ENCODE measurements at regions not wholly inside any gene's neighbourhood (a gene's known extent, or its start where the extent isn't known, plus 50 kb on each side); places are given as distances from the start of the nearest gene placed in this dataset.

DNA sequence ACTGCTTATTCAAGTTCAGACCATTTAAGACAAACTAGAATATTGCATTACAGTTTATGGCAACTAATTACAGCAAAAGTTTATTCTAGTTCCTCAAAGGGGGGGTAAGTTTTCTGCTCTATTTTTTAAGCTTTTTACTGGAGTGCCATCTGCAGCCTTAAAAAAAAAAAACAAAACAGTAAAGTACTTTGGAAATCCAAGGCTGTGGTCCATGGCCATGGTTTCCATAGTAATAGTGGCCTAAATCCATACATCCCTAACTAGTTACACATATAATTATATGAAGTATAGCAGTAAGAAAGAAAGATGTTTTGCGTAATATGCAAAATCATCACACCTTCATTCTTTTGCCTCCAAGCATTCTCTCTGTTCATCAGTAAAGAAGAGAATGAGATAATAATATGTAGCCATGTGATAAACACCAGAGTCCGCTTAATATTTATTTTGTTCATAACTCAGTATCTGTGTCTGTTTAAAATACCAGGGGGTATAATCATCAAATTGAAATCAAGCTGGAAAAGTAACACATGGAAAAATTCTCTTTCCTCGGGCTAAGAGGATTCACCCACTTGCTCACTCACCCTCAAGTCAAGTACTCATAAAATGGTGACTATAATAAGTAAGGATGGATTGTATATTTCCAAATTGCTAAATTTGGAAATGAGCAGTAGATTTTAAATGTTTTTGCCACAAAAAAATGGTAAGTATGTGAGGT lies 301.1 kb upstream of the RND3 start:
- intact Hi-C loops (cut with micrococcal nuclease) = no loop called here
- BruUV-seq (replicated peaks) = no TSS peak
- H3K9ac ChIP-seq (ENCODE audit: low read length) = no peak overlapping the region
- ChIA-PET POLR2A (no interaction called here), RAD21 (ENCODE audit: low non-redundant PET in 1 of 2, low total read pairs in 2 of 2, uncharacterized antibody in 2 of 2, unreplicated experiment in 2 of 2) (no interaction called here), CTCF (no interaction called here)
- TF ChIP-seq EZH2phosphoT487 (IDR thresholded peaks at IDR 0.05; ENCODE audit: borderline replicate concordance) = no peak
- no peak for TF ChIP-seq ZNF274 (IDR thresholded peaks at IDR 0.05; ENCODE audit: low read depth, low read length)
- no peak for TF ChIP-seq EGR1 (IDR thresholded peaks at IDR 0.05; ENCODE audit: low read depth)
- no peak for TF ChIP-seq SP1 (IDR thresholded peaks at IDR 0.05; ENCODE audit: low read depth)
- TF ChIP-seq SIN3A (IDR thresholded peaks at IDR 0.05; ENCODE audit: low read depth) = no peak
- no peak for TF ChIP-seq ELF1 (IDR thresholded peaks at IDR 0.05; ENCODE audit: borderline replicate concordance, low read depth)
- no peak for TF ChIP-seq YY1 (IDR thresholded peaks at IDR 0.05; ENCODE audit: extremely low read depth, insufficient replicate concordance, low read depth, low read length)
- TF ChIP-seq, protein P1, sequence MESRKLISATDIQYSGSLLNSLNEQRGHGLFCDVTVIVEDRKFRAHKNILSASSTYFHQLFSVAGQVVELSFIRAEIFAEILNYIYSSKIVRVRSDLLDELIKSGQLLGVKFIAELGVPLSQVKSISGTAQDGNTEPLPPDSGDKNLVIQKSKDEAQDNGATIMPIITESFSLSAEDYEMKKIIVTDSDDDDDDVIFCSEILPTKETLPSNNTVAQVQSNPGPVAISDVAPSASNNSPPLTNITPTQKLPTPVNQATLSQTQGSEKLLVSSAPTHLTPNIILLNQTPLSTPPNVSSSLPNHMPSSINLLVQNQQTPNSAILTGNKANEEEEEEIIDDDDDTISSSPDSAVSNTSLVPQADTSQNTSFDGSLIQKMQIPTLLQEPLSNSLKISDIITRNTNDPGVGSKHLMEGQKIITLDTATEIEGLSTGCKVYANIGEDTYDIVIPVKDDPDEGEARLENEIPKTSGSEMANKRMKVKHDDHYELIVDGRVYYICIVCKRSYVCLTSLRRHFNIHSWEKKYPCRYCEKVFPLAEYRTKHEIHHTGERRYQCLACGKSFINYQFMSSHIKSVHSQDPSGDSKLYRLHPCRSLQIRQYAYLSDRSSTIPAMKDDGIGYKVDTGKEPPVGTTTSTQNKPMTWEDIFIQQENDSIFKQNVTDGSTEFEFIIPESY (IDR thresholded peaks at IDR 0.05; ENCODE audit: extremely low read depth, insufficient replicate concordance, low read length) = no peak
- TF ChIP-seq SRF (IDR thresholded peaks at IDR 0.05; ENCODE audit: low read depth) = no peak
- TF ChIP-seq, protein P2, sequence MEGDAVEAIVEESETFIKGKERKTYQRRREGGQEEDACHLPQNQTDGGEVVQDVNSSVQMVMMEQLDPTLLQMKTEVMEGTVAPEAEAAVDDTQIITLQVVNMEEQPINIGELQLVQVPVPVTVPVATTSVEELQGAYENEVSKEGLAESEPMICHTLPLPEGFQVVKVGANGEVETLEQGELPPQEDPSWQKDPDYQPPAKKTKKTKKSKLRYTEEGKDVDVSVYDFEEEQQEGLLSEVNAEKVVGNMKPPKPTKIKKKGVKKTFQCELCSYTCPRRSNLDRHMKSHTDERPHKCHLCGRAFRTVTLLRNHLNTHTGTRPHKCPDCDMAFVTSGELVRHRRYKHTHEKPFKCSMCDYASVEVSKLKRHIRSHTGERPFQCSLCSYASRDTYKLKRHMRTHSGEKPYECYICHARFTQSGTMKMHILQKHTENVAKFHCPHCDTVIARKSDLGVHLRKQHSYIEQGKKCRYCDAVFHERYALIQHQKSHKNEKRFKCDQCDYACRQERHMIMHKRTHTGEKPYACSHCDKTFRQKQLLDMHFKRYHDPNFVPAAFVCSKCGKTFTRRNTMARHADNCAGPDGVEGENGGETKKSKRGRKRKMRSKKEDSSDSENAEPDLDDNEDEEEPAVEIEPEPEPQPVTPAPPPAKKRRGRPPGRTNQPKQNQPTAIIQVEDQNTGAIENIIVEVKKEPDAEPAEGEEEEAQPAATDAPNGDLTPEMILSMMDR (IDR thresholded peaks at IDR 0.05 in 2 of 3, conservative IDR thresholded peaks at IDR 0.05 in 1 of 3; ENCODE audit: borderline replicate concordance in 1 of 3, insufficient read depth in 1 of 3, low read depth in 2 of 3, low read length in 2 of 3) = no peak
- TF ChIP-seq, protein P3, sequence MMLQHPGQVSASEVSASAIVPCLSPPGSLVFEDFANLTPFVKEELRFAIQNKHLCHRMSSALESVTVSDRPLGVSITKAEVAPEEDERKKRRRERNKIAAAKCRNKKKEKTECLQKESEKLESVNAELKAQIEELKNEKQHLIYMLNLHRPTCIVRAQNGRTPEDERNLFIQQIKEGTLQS (IDR thresholded peaks at IDR 0.05) = no peak
- no peak for TF ChIP-seq ZFX (IDR thresholded peaks at IDR 0.05)
- TF ChIP-seq, protein P4, sequence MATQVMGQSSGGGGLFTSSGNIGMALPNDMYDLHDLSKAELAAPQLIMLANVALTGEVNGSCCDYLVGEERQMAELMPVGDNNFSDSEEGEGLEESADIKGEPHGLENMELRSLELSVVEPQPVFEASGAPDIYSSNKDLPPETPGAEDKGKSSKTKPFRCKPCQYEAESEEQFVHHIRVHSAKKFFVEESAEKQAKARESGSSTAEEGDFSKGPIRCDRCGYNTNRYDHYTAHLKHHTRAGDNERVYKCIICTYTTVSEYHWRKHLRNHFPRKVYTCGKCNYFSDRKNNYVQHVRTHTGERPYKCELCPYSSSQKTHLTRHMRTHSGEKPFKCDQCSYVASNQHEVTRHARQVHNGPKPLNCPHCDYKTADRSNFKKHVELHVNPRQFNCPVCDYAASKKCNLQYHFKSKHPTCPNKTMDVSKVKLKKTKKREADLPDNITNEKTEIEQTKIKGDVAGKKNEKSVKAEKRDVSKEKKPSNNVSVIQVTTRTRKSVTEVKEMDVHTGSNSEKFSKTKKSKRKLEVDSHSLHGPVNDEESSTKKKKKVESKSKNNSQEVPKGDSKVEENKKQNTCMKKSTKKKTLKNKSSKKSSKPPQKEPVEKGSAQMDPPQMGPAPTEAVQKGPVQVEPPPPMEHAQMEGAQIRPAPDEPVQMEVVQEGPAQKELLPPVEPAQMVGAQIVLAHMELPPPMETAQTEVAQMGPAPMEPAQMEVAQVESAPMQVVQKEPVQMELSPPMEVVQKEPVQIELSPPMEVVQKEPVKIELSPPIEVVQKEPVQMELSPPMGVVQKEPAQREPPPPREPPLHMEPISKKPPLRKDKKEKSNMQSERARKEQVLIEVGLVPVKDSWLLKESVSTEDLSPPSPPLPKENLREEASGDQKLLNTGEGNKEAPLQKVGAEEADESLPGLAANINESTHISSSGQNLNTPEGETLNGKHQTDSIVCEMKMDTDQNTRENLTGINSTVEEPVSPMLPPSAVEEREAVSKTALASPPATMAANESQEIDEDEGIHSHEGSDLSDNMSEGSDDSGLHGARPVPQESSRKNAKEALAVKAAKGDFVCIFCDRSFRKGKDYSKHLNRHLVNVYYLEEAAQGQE (IDR thresholded peaks at IDR 0.05; ENCODE audit: low read depth) = no peak
- TF ChIP-seq POLR2AphosphoS5 (IDR thresholded peaks at IDR 0.05; ENCODE audit: low read depth, low read length) = no peak
- no peak for TF ChIP-seq CBX3 (IDR thresholded peaks at IDR 0.05; ENCODE audit: low read depth)
- TF ChIP-seq JUND (IDR thresholded peaks at IDR 0.05) = no peak
- no peaks in the 10 kb centered on the region for H4K20me1 ChIP-seq (ENCODE audit: insufficient read depth)
- ATAC-seq = no peak
- no peak for DNase-seq (ENCODE audit: low read depth, low spot score)
- no peak overlapping the region for H2AFZ ChIP-seq (ENCODE audit: low read depth, low read length, poor library complexity, severe bottlenecking)
- H3K9me3 ChIP-seq (ENCODE audit: control insufficient read depth in 1 of 2, insufficient read depth in 1 of 2, low read depth in 1 of 2, low read length in 2 of 2) = no peaks in the 10 kb centered on the region
- H3K27ac ChIP-seq (ENCODE audit: low read depth, low read length) = no peak overlapping the region
- H3K27me3 ChIP-seq (ENCODE audit: insufficient read depth, low read length) = no peaks in the 10 kb centered on the region
- H3K4me2 ChIP-seq (ENCODE audit: low read length) = no peak overlapping the region
- no peaks in the 10 kb centered on the region for H3K36me3 ChIP-seq (ENCODE audit: control insufficient read depth in 1 of 2, insufficient read depth in 2 of 2, low read length in 2 of 2)
- H3K79me2 ChIP-seq (ENCODE audit: insufficient read depth, low read length) = no peaks in the 10 kb centered on the region
- no peaks in the 10 kb centered on the region for H3K9me2 ChIP-seq (ENCODE audit: insufficient read depth)
- no peak overlapping the region for H3K4me3 ChIP-seq (replicated peaks in 1 of 2; ENCODE audit: low read depth in 1 of 2, low read length in 2 of 2)
- H3K4me1 ChIP-seq (ENCODE audit: control insufficient read depth in 1 of 2, insufficient read depth in 2 of 2, low read length in 2 of 2) = no peaks in the 10 kb centered on the region
